ENCODE measurements at regions not wholly inside any gene's neighbourhood (a gene's known extent, or its start where the extent isn't known, plus 50 kb on each side); places are given as distances from the start of the nearest gene placed in this dataset.

GRCh38 chr3:82067420-82067819, 306.0 kb upstream of the GBE1 start:
- Mint-ChIP-seq H3K27ac (ENCODE audit: unreplicated experiment) (no peak overlapping the region), H3K4me1 (ENCODE audit: low read depth) (no peaks in the 10 kb centered on the region), H3K36me3 (ENCODE audit: low read depth) (no peaks in the 10 kb centered on the region), H3K27me3 (ENCODE audit: low read depth) (no peaks in the 10 kb centered on the region), H3K9me3 (ENCODE audit: low read depth) (no peaks in the 10 kb centered on the region), H3K4me3 (ENCODE audit: unreplicated experiment) (no peak overlapping the region)
- no peak for DNase-seq (ENCODE audit: low spot score)
- no peak for TF ChIP-seq CTCF (IDR thresholded peaks at IDR 0.05)

GRCh38 chr3:82058809-82059208, 297.4 kb upstream of the GBE1 start:
- peaks cover 3% of the 10 kb centered on the region for H3K4me1 Mint-ChIP-seq (ENCODE audit: low read depth)
- H3K36me3 Mint-ChIP-seq (ENCODE audit: low read depth) = no peaks in the 10 kb centered on the region
- H3K27ac Mint-ChIP-seq (ENCODE audit: unreplicated experiment) = no peak overlapping the region
- DNase-seq (ENCODE audit: low spot score) = no peak
- no peak for TF ChIP-seq CTCF (IDR thresholded peaks at IDR 0.05)
- H3K4me3 Mint-ChIP-seq (ENCODE audit: unreplicated experiment) = no peak overlapping the region
- no peaks in the 10 kb centered on the region for H3K27me3 Mint-ChIP-seq (ENCODE audit: low read depth)
- H3K9me3 Mint-ChIP-seq (ENCODE audit: low read depth) = no peaks in the 10 kb centered on the region

- peaks cover 3% of the 10 kb centered on the region for H3K4me1 Mint-ChIP-seq (ENCODE audit: low read depth)
- no peak overlapping the region for H3K27ac Mint-ChIP-seq (ENCODE audit: unreplicated experiment)
- no peak for TF ChIP-seq CTCF (IDR thresholded peaks at IDR 0.05)
- no peaks in the 10 kb centered on the region for H3K9me3 Mint-ChIP-seq (ENCODE audit: low read depth)
- H3K27me3 Mint-ChIP-seq (ENCODE audit: low read depth) = no peaks in the 10 kb centered on the region
- H3K36me3 Mint-ChIP-seq (ENCODE audit: low read depth) = no peaks in the 10 kb centered on the region
- no peak for DNase-seq (ENCODE audit: low spot score)
- H3K4me3 Mint-ChIP-seq (ENCODE audit: unreplicated experiment) = no peak overlapping the region
Observed at GRCh38 chr3:82055792-82056191, 294.3 kb upstream of the GBE1 start.

- Mint-ChIP-seq H3K9me3 (ENCODE audit: low read depth) (no peaks in the 10 kb centered on the region), H3K4me1 (ENCODE audit: low read depth) (peaks cover 3% of the 10 kb centered on the region), H3K4me3 (ENCODE audit: unreplicated experiment) (no peak overlapping the region), H3K36me3 (ENCODE audit: low read depth) (no peaks in the 10 kb centered on the region), H3K27ac (ENCODE audit: unreplicated experiment) (no peak overlapping the region), H3K27me3 (ENCODE audit: low read depth) (no peaks in the 10 kb centered on the region)
- no peak for DNase-seq (ENCODE audit: low spot score)
- no peak for TF ChIP-seq CTCF (IDR thresholded peaks at IDR 0.05)
Observed at GRCh38 chr3:82054849-82055248, 293.4 kb upstream of the GBE1 start.

GRCh38 chr3:82053236-82053635, 291.8 kb upstream of the GBE1 start:
- H3K9me3 Mint-ChIP-seq (ENCODE audit: low read depth) = no peaks in the 10 kb centered on the region
- no peak overlapping the region for H3K27ac Mint-ChIP-seq (ENCODE audit: unreplicated experiment)
- no peaks in the 10 kb centered on the region for H3K36me3 Mint-ChIP-seq (ENCODE audit: low read depth)
- no peak for TF ChIP-seq CTCF (IDR thresholded peaks at IDR 0.05)
- H3K27me3 Mint-ChIP-seq (ENCODE audit: low read depth) = no peaks in the 10 kb centered on the region
- H3K4me3 Mint-ChIP-seq (ENCODE audit: unreplicated experiment) = no peak overlapping the region
- no peak for DNase-seq (ENCODE audit: low spot score)
- peaks cover 3% of the 10 kb centered on the region for H3K4me1 Mint-ChIP-seq (ENCODE audit: low read depth)
